HepG2 (cell line): ENCODE measurements at regions not wholly inside any gene's neighbourhood (a gene's known extent, or its start where the extent isn't known, plus 50 kb on each side); places are given as distances from the start of the nearest gene placed in this dataset.

Experiments used
- ATAC-seq: fragments of 200-7000 bp; cut with Tn5 transposase; 3 replicates; pipeline ENCODE4 v1.9.1; 2020; ENCODE audit warnings: mild to moderate bottlenecking, moderate library complexity
- BruUV-seq: library from RNA; stranded (reverse); fragments of 400-500 nt; replicated peaks from 2 replicates; lab custom pipeline; 2021; lab: Mats Ljungman, UMichigan
- CTCF ChIA-PET: fragments of 300-600 bp; formaldehyde crosslinking; extraction: SDS; loops from one replicate; lab custom pipeline; 2021; ENCODE audit warnings: low total read pairs, inconsistent platforms, low intra/inter-chr PET ratio; lab: Yijun Ruan, JAX
- POLR2A ChIA-PET: fragments of 350-600 bp; sonication (Branson Sonifier 250); formaldehyde crosslinking; loops from one replicate; lab custom pipeline; 2020; ENCODE audit warnings: antibody characterized with exemption, inconsistent platforms; lab: Yijun Ruan, JAX
- DNase-seq: peaks from one replicate; pipeline ENCODE4 v3.0.0-alpha.2; 2015; ENCODE audit warnings: low spot score
- FAIRE-seq: peaks from 3 replicates; lab custom pipeline; 2011; peaks lifted over from hg19 to GRCh38; lab: Jason Lieb, UNC
- H2AFZ ChIP-seq: one replicate; pipeline ENCODE4 v1.6.1; 2011; ENCODE audit warnings: low read length, inconsistent platforms
- H3K27ac ChIP-seq: fragments of 300-600 bp; 3 replicates; pipeline ENCODE4 v1.8.0; 2011; ENCODE audit warnings: mixed run types, mild to moderate bottlenecking, mixed read lengths, low read length, inconsistent platforms; ENCODE audit not compliant: insufficient read depth; ENCODE audit errors: extremely low read length
- H3K27me3 ChIP-seq, 2 experiments: fragments of 200-600 bp in 1 of 2; 2 replicates in 1 of 2; 3 replicates in 1 of 2; pipeline versions ENCODE4 v1.6.0 to v1.8.0; 2011; ENCODE audit warnings: low read length in 2 of 2, mild to moderate bottlenecking in 2 of 2, moderate library complexity in 2 of 2, inconsistent platforms in 1 of 2; ENCODE audit not compliant: insufficient read depth in 2 of 2, control insufficient read depth in 1 of 2
- H3K36me3 ChIP-seq, 2 experiments: fragments of 200-600 bp in 1 of 2; replicated peaks in 1 of 2; 2 replicates in 1 of 2; 3 replicates in 1 of 2; pipeline versions ENCODE4 v1.5.1 to v1.8.0; 2011; ENCODE audit warnings: low read length in 2 of 2, inconsistent platforms in 1 of 2; ENCODE audit not compliant: insufficient read depth in 2 of 2, control insufficient read depth in 1 of 2
- H3K4me1 ChIP-seq: 2 replicates; pipeline ENCODE4 v1.5.1; 2012; ENCODE audit warnings: low read length, inconsistent platforms; ENCODE audit not compliant: insufficient read depth
- H3K4me2 ChIP-seq: 2 replicates; pipeline ENCODE4 v1.6.0; 2011; ENCODE audit warnings: low read depth, low read length, inconsistent platforms
- H3K4me3 ChIP-seq, 3 experiments: fragments of 200-600 bp in 1 of 3; sonication (generic), shearing (Covaris generic) in 1 of 3; replicated peaks in 1 of 3; 2 replicates each; pipeline ENCODE4 v1.5.1; 2011 to 2016; ENCODE audit warnings: low read length in 3 of 3, inconsistent platforms in 2 of 3, low read depth in 2 of 3, mild to moderate bottlenecking in 2 of 3, control low read depth in 1 of 3, mixed read lengths in 1 of 3; ENCODE audit not compliant: insufficient read depth in 1 of 3
- H3K79me2 ChIP-seq: one replicate; pipeline ENCODE4 v1.6.1; 2011; ENCODE audit warnings: low read length, inconsistent platforms; ENCODE audit not compliant: insufficient read depth
- H3K9ac ChIP-seq: 2 replicates; pipeline ENCODE4 v1.6.0; 2011; ENCODE audit warnings: mild to moderate bottlenecking, low read depth, low read length, inconsistent platforms; ENCODE audit not compliant: insufficient read depth
- H3K9me3 ChIP-seq: 2 replicates; pipeline ENCODE4 v1.5.1; 2012; ENCODE audit warnings: mild to moderate bottlenecking, low read length
- H4K20me1 ChIP-seq: 2 replicates; pipeline ENCODE4 v1.6.0; 2011; ENCODE audit warnings: inconsistent platforms, mild to moderate bottlenecking, low read length, moderate library complexity; ENCODE audit not compliant: insufficient read depth
- BCL6 ChIP-seq: IDR thresholded peaks from 2 replicates; pipeline ENCODE4 v1.6.1; 2016; ENCODE audit warnings: missing genetic modification reagents, missing compliant biosample characterization
- HOXA9 ChIP-seq: sonication (generic); formaldehyde crosslinking; IDR thresholded peaks from 2 replicates; pipeline ENCODE4 v1.8.1; 2022; ENCODE audit warnings: missing genetic modification reagents, mild to moderate bottlenecking, moderate library complexity, borderline replicate concordance
- IKZF4 ChIP-seq: sonication (generic); formaldehyde crosslinking; IDR thresholded peaks from 2 replicates; pipeline ENCODE4 v1.5.1; 2020; ENCODE audit warnings: borderline replicate concordance, mild to moderate bottlenecking, low read depth, missing genetic modification reagents; ENCODE audit errors: not compliant biosample characterization
- RAD51 ChIP-seq: fragments of 450-650 bp; IDR thresholded peaks from 2 replicates; pipeline ENCODE4 v1.6.1; 2016; ENCODE audit warnings: borderline replicate concordance
- TBL1XR1 ChIP-seq: fragments of 150-350 bp; IDR thresholded peaks from 2 replicates; pipeline ENCODE4 v1.6.1; 2014; ENCODE audit warnings: borderline replicate concordance, low read length; ENCODE audit not compliant: partially characterized antibody
- ZNF101 ChIP-seq: sonication (generic); formaldehyde crosslinking; IDR thresholded peaks from 2 replicates; pipeline ENCODE4 v1.4.0; 2020; ENCODE audit warnings: mild to moderate bottlenecking, low read depth, missing genetic modification reagents, borderline replicate concordance
- ZNF225 ChIP-seq: sonication (generic); formaldehyde crosslinking; IDR thresholded peaks from 2 replicates; pipeline ENCODE4 v1.4.0; 2020; ENCODE audit warnings: mild to moderate bottlenecking, missing genetic modification reagents
- ZNF530 ChIP-seq: sonication (generic); formaldehyde crosslinking; IDR thresholded peaks from 2 replicates; pipeline ENCODE4 v1.5.0; 2020; ENCODE audit warnings: low read depth, mild to moderate bottlenecking, missing genetic modification reagents
- WGBS: methylation state at CpG from one replicate; pipeline ENCODE4 v1.1.6; 2017; ENCODE audit warnings: low lambda C conversion rate; 5-methylcytosine and 5-hydroxymethylcytosine counted together
- in situ Hi-C: cut with HindIII; loops from 2 replicates; pipeline ENCODE4 v1.10.0; 2017; ENCODE audit warnings: low pct_unique_long_range_greater_than_20kb; ENCODE audit not compliant: extremely low pct_ligation_motif_present
- intact Hi-C: fragments of 100-400 bp; cut with micrococcal nuclease; formaldehyde crosslinking; loops from one replicate; pipeline ENCODE4 v1.10.0; 2022; ENCODE audit not compliant: unreplicated experiment
- TF ChIP-seq, protein P1 (sequence below): sonication (generic); formaldehyde crosslinking; IDR thresholded peaks from 2 replicates; pipeline ENCODE4 v1.4.0; 2020; ENCODE audit warnings: missing genetic modification reagents
- TF ChIP-seq, protein P2 (sequence below): sonication (generic); formaldehyde crosslinking; IDR thresholded peaks from 2 replicates; pipeline ENCODE4 v1.5.1; 2020; ENCODE audit warnings: mild to moderate bottlenecking, missing genetic modification reagents, moderate library complexity
- TF ChIP-seq, protein P3 (sequence below): sonication (generic); formaldehyde crosslinking; IDR thresholded peaks from 2 replicates; pipeline ENCODE4 v1.5.1; 2020; ENCODE audit warnings: missing genetic modification reagents, mild to moderate bottlenecking, borderline replicate concordance
- TF ChIP-seq, protein P4 (sequence below): sonication (generic); formaldehyde crosslinking; IDR thresholded peaks from 2 replicates; pipeline ENCODE4 v1.4.0; 2020; ENCODE audit warnings: missing genetic modification reagents, borderline replicate concordance

DNA sequence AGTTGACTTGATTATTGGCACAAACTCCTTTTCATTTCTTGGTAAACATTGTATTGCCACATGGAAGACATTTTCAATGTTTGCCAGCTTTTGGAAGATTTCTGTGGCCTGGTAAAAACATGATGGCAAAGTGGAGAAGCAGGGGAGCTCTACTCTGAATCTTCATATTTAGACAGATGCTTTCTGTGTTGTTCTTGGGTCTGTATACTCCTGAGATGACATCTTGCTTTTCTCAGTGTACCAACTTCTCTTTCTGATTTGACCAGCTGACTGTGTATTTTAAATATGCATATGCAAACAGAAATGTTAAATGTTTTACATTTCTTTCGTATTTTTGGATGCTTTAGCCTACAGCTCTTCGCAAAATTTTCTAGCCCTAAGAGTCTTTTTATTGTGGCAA is 366.2 kb upstream of the MON1B start:
- H3K9me3 ChIP-seq, result no peaks in the 10 kb centered on the region
- CTCF ChIA-PET, result no interaction called here
- 1% methylated on average over 2 of the region's 2 CpGs for WGBS
- no peaks in the 10 kb centered on the region for H3K79me2 ChIP-seq
- no peak for FAIRE-seq
- in situ Hi-C loops (no loop called here), intact Hi-C loops (no loop called here)
- H4K20me1 ChIP-seq, result no peaks in the 10 kb centered on the region
- no peak for TF ChIP-seq ZNF530
- TF ChIP-seq, protein P1, sequence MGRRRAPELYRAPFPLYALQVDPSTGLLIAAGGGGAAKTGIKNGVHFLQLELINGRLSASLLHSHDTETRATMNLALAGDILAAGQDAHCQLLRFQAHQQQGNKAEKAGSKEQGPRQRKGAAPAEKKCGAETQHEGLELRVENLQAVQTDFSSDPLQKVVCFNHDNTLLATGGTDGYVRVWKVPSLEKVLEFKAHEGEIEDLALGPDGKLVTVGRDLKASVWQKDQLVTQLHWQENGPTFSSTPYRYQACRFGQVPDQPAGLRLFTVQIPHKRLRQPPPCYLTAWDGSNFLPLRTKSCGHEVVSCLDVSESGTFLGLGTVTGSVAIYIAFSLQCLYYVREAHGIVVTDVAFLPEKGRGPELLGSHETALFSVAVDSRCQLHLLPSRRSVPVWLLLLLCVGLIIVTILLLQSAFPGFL (CRISPR knock-in tag), result no peak
- no peak for TF ChIP-seq ZNF101 (CRISPR knock-in tag)
- TF ChIP-seq TBL1XR1, result no peak
- no peak for TF ChIP-seq BCL6
- TF ChIP-seq HOXA9 (CRISPR knock-in tag), result no peak
- no peak for TF ChIP-seq ZNF225 (CRISPR knock-in tag)
- TF ChIP-seq, protein P2, sequence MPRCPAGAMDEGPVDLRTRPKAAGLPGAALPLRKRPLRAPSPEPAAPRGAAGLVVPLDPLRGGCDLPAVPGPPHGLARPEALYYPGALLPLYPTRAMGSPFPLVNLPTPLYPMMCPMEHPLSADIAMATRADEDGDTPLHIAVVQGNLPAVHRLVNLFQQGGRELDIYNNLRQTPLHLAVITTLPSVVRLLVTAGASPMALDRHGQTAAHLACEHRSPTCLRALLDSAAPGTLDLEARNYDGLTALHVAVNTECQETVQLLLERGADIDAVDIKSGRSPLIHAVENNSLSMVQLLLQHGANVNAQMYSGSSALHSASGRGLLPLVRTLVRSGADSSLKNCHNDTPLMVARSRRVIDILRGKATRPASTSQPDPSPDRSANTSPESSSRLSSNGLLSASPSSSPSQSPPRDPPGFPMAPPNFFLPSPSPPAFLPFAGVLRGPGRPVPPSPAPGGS (CRISPR knock-in tag), result no peak
- TF ChIP-seq, protein P3, sequence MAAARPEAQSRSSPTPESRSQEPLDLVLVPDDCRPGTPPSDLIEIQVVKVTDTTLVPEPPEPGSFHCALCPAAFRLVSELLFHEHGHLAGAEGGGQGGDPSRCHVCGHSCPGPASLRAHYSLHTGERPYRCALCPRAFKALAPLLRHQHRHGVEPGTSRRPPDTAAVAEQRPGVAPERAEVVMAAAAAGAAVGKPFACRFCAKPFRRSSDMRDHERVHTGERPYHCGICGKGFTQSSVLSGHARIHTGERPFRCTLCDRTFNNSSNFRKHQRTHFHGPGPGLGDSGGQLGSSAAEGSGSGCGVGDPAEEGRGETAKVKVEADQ, result no peak
- TF ChIP-seq RAD51, result no peak
- TF ChIP-seq, protein P4, sequence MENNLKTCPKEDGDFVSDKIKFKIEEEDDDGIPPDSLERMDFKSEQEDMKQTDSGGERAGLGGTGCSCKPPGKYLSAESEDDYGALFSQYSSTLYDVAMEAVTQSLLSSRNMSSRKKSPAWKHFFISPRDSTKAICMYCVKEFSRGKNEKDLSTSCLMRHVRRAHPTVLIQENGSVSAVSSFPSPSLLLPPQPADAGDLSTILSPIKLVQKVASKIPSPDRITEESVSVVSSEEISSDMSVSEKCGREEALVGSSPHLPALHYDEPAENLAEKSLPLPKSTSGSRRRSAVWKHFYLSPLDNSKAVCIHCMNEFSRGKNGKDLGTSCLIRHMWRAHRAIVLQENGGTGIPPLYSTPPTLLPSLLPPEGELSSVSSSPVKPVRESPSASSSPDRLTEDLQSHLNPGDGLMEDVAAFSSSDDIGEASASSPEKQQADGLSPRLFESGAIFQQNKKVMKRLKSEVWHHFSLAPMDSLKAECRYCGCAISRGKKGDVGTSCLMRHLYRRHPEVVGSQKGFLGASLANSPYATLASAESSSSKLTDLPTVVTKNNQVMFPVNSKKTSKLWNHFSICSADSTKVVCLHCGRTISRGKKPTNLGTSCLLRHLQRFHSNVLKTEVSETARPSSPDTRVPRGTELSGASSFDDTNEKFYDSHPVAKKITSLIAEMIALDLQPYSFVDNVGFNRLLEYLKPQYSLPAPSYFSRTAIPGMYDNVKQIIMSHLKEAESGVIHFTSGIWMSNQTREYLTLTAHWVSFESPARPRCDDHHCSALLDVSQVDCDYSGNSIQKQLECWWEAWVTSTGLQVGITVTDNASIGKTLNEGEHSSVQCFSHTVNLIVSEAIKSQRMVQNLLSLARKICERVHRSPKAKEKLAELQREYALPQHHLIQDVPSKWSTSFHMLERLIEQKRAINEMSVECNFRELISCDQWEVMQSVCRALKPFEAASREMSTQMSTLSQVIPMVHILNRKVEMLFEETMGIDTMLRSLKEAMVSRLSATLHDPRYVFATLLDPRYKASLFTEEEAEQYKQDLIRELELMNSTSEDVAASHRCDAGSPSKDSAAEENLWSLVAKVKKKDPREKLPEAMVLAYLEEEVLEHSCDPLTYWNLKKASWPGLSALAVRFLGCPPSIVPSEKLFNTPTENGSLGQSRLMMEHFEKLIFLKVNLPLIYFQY (CRISPR knock-in tag), result no peak
- TF ChIP-seq IKZF4 (CRISPR knock-in tag), result no peak
- H3K4me1 ChIP-seq, result no peaks in the 10 kb centered on the region
- no peak for ATAC-seq
- POLR2A ChIA-PET, result no interaction called here
- no peaks in the 10 kb centered on the region for H3K27me3 ChIP-seq
- no peak for DNase-seq
- BruUV-seq, result no TSS peak
- no peak overlapping the region for H3K27ac ChIP-seq
- no peak overlapping the region for H3K4me3 ChIP-seq
- H2AFZ ChIP-seq, result no peak overlapping the region
- no peaks in the 10 kb centered on the region for H3K36me3 ChIP-seq
- no peak overlapping the region for H3K9ac ChIP-seq
- no peak overlapping the region for H3K4me2 ChIP-seq
